ENCODE measurements at regions not wholly inside any gene's neighbourhood (a gene's known extent, or its start where the extent isn't known, plus 50 kb on each side); places are given as distances from the start of the nearest gene placed in this dataset.
A peak's percentile ranks its signal among the peaks of the same experiment; 100 is the strongest.
"Not testable (repeated sequence)": the region's sequence is repeated elsewhere in the genome, so short reads cannot be mapped to it uniquely, and the experiment has no call there.

GRCh38 chr1:213697192-213697802 lies 290.5 kb upstream of the PROX1 start:
- H3K4me3 Mint-ChIP-seq, result no peak overlapping the region
- H3K4me1 Mint-ChIP-seq, result no peaks in the 10 kb centered on the region
- no peaks in the 10 kb centered on the region for H3K36me3 Mint-ChIP-seq
- peaks cover 0 to 9% (median 0%) of the 10 kb centered on the region in 6 donors for H3K9me3 Mint-ChIP-seq
- H3K27ac Mint-ChIP-seq, result no peak overlapping the region
- no peak for DNase-seq
- H3K27me3 Mint-ChIP-seq (ENCODE audit: low read depth in 3 of 3), result peaks cover 2 to 3% (median 2%) of the 10 kb centered on the region in 3 donors

- DNase-seq, result peak in 2 of 3 donors; percentile 17 to 28
- peak overlapping the region in 1 of 5 donors; percentile 11 for H3K4me3 Mint-ChIP-seq
- no peaks in the 10 kb centered on the region for H3K4me1 Mint-ChIP-seq
- peaks cover 2 to 3% (median 3%) of the 10 kb centered on the region in 3 donors for H3K27me3 Mint-ChIP-seq (ENCODE audit: low read depth in 3 of 3)
- H3K27ac Mint-ChIP-seq, result no peak overlapping the region
- peaks cover 0 to 8% (median 0%) of the 10 kb centered on the region in 6 donors for H3K9me3 Mint-ChIP-seq
- no peaks in the 10 kb centered on the region for H3K36me3 Mint-ChIP-seq
These were observed 289.6 kb upstream of the PROX1 start for GRCh38 chr1:213698092-213698702.

- H3K27me3 Mint-ChIP-seq (ENCODE audit: low read depth in 3 of 3), result peaks cover 0 to 3% (median 0%) of the 10 kb centered on the region in 3 donors
- H3K36me3 Mint-ChIP-seq, result no peaks in the 10 kb centered on the region
- no peaks in the 10 kb centered on the region for H3K4me1 Mint-ChIP-seq
- H3K4me3 Mint-ChIP-seq, result no peak overlapping the region
- H3K9me3 Mint-ChIP-seq, result peaks cover 0 to 14% (median 4%) of the 10 kb centered on the region in 6 donors
- H3K27ac Mint-ChIP-seq, result no peak overlapping the region
- DNase-seq, result no peak
These were observed 285.1 kb upstream of the PROX1 start for GRCh38 chr1:213702703-213703102.

GRCh38 chr1:213704941-213705340 lies 282.8 kb upstream of the PROX1 start:
- peaks cover 0 to 32% (median 7%) of the 10 kb centered on the region in 6 donors for H3K9me3 Mint-ChIP-seq
- DNase-seq, result no peak
- peaks cover 0 to 2% (median 1%) of the 10 kb centered on the region in 3 donors for H3K27me3 Mint-ChIP-seq (ENCODE audit: low read depth in 3 of 3)
- no peak overlapping the region for H3K27ac Mint-ChIP-seq
- H3K4me1 Mint-ChIP-seq, result peaks cover 0 to 6% of the 10 kb centered on the region in 2 donors
- no peaks in the 10 kb centered on the region for H3K36me3 Mint-ChIP-seq
- no peak overlapping the region for H3K4me3 Mint-ChIP-seq

GRCh38 chr1:213711833-213712490 lies 275.8 kb upstream of the PROX1 start:
- not testable (repeated sequence) for H3K36me3 Mint-ChIP-seq; H3K27ac Mint-ChIP-seq; H3K27me3 Mint-ChIP-seq (ENCODE audit: low read depth in 3 of 3)
- Mint-ChIP-seq H3K9me3 (peaks cover 0 to 39% (median 9%) of the 10 kb centered on the region in 6 donors), H3K4me1 (peaks cover 0 to 17% of the 10 kb centered on the region in 2 donors), H3K4me3 (peak overlapping the region in 1 of 5 donors; percentile 16)
- peak in 2 of 3 donors; percentile 19 to 20 for DNase-seq

GRCh38 chr1:213714645-213715044 lies 273.1 kb upstream of the PROX1 start:
- H3K4me3 Mint-ChIP-seq, result no peak overlapping the region
- peaks cover 0 to 5% (median 0%) of the 10 kb centered on the region in 3 donors for H3K36me3 Mint-ChIP-seq
- H3K27me3 Mint-ChIP-seq (ENCODE audit: low read depth in 3 of 3), result peaks cover 0 to 10% (median 3%) of the 10 kb centered on the region in 3 donors
- H3K27ac Mint-ChIP-seq, result no peak overlapping the region
- peaks cover 0 to 12% of the 10 kb centered on the region in 2 donors for H3K4me1 Mint-ChIP-seq
- peaks cover 0 to 37% (median 7%) of the 10 kb centered on the region in 6 donors for H3K9me3 Mint-ChIP-seq
- DNase-seq, result no peak

- no peak for DNase-seq
- Mint-ChIP-seq H3K9me3 (peaks cover 0 to 32% (median 8%) of the 10 kb centered on the region in 6 donors), H3K27ac (no peak overlapping the region), H3K4me3 (no peak overlapping the region), H3K27me3 (ENCODE audit: low read depth in 3 of 3) (peaks cover 0 to 10% (median 3%) of the 10 kb centered on the region in 3 donors), H3K36me3 (peaks cover 0 to 5% (median 0%) of the 10 kb centered on the region in 3 donors), H3K4me1 (peaks cover 0 to 11% of the 10 kb centered on the region in 2 donors)
These were observed 272.6 kb upstream of the PROX1 start for GRCh38 chr1:213715182-213715581.

GRCh38 chr1:213719462-213719861 lies 268.3 kb upstream of the PROX1 start:
- Mint-ChIP-seq H3K4me1 (no peaks in the 10 kb centered on the region), H3K4me3 (no peak overlapping the region), H3K27ac (no peak overlapping the region), H3K27me3 (ENCODE audit: low read depth in 3 of 3) (peaks cover 2 to 11% (median 3%) of the 10 kb centered on the region in 3 donors), H3K9me3 (peaks cover 0 to 18% (median 3%) of the 10 kb centered on the region in 6 donors), H3K36me3 (no peaks in the 10 kb centered on the region)
- DNase-seq, result no peak

GRCh38 chr1:213720032-213720431 lies 267.7 kb upstream of the PROX1 start:
- no peaks in the 10 kb centered on the region for H3K4me1 Mint-ChIP-seq
- H3K4me3 Mint-ChIP-seq, result no peak overlapping the region

GRCh38 chr1:213723187-213723586 lies 264.6 kb upstream of the PROX1 start:
- Mint-ChIP-seq H3K4me3 (no peak overlapping the region), H3K36me3 (no peaks in the 10 kb centered on the region), H3K4me1 (no peaks in the 10 kb centered on the region)

More at GRCh38 chr1:213720032-213720431, 267.7 kb upstream of the PROX1 start:
- Mint-ChIP-seq H3K27me3 (ENCODE audit: low read depth in 3 of 3) (peaks cover 0 to 8% (median 2%) of the 10 kb centered on the region in 3 donors), H3K36me3 (no peaks in the 10 kb centered on the region), H3K9me3 (peaks cover 0 to 21% (median 3%) of the 10 kb centered on the region in 6 donors), H3K27ac (no peak overlapping the region)
- DNase-seq, result no peak

GRCh38 chr1:213724640-213725536 lies 262.9 kb upstream of the PROX1 start:
- no peak for DNase-seq
- Mint-ChIP-seq H3K36me3 (no peaks in the 10 kb centered on the region), H3K9me3 (peaks cover 2 to 7% (median 5%) of the 10 kb centered on the region in 6 donors), H3K27ac (no peak overlapping the region), H3K27me3 (ENCODE audit: low read depth in 3 of 3) (peaks cover 4 to 5% (median 4%) of the 10 kb centered on the region in 3 donors), H3K4me3 (no peak overlapping the region), H3K4me1 (no peaks in the 10 kb centered on the region)

More at GRCh38 chr1:213723187-213723586, 264.6 kb upstream of the PROX1 start:
- H3K27ac Mint-ChIP-seq, result no peak overlapping the region
- peaks cover 4% of the 10 kb centered on the region in 3 donors for H3K27me3 Mint-ChIP-seq (ENCODE audit: low read depth in 3 of 3)
- peaks cover 1 to 7% (median 4%) of the 10 kb centered on the region in 6 donors for H3K9me3 Mint-ChIP-seq
- no peak for DNase-seq

- DNase-seq, result no peak
- no peak overlapping the region for H3K4me3 Mint-ChIP-seq
- peaks cover 0 to 5% (median 2%) of the 10 kb centered on the region in 3 donors for H3K27me3 Mint-ChIP-seq (ENCODE audit: low read depth in 3 of 3)
- no peaks in the 10 kb centered on the region for H3K36me3 Mint-ChIP-seq
- H3K9me3 Mint-ChIP-seq, result peaks cover 0 to 8% (median 5%) of the 10 kb centered on the region in 6 donors
- no peaks in the 10 kb centered on the region for H3K4me1 Mint-ChIP-seq
- H3K27ac Mint-ChIP-seq, result no peak overlapping the region
These were observed 259.8 kb upstream of the PROX1 start for GRCh38 chr1:213727853-213728592.
